Mammary epithelial cell (primary cell): ENCODE measurements at regions not wholly inside any gene's neighbourhood (a gene's known extent, or its start where the extent isn't known, plus 50 kb on each side); places are given as distances from the start of the nearest gene placed in this dataset.

Experiments used
- CTCF ChIP-seq, 2 donors: IDR thresholded peaks in 1 of 2; conservative IDR thresholded peaks in 1 of 2; 2 replicates each; pipeline ENCODE4 v1.5.1; 2011 to 2012; ENCODE audit warnings: inconsistent platforms in 2 of 2, low read length in 2 of 2, mild to moderate bottlenecking in 2 of 2, control low read depth in 1 of 2, low read depth in 1 of 2; ENCODE audit not compliant: insufficient read depth in 1 of 2; ENCODE audit errors: extremely low read depth in 1 of 2
- EZH2 ChIP-seq: IDR thresholded peaks from 2 replicates; pipeline ENCODE4 v1.6.1; 2012; ENCODE audit warnings: low read length, inconsistent platforms, borderline replicate concordance

GRCh38 chr3:72295276-72295961, 510.5 kb upstream of the PROK2 start:
- no peak for TF ChIP-seq CTCF (conservative IDR thresholded peaks at IDR 0.05 in 1 of 2, IDR thresholded peaks at IDR 0.05 in 1 of 2; ENCODE audit: extremely low read depth in 1 of 2, insufficient read depth in 1 of 2, low read depth in 1 of 2, low read length in 2 of 2)
- no peak for TF ChIP-seq EZH2
